Upper lobe of left lung (tissue), 6 donors: ENCODE measurements at regions not wholly inside any gene's neighbourhood (a gene's known extent, or its start where the extent isn't known, plus 50 kb on each side); places are given as distances from the start of the nearest gene placed in this dataset.
"Not testable (repeated sequence)": the region's sequence is repeated elsewhere in the genome, so short reads cannot be mapped to it uniquely, and the experiment has no call there.

ENCODE experiments used
- ATAC-seq, 2 donors: fragments of 200-7000 bp; cut with Tn5 transposase; one replicate each; pipeline ENCODE4 v1.9.1; 2022; ENCODE audit warnings: mild to moderate bottlenecking in 2 of 2, moderate library complexity in 2 of 2; ENCODE audit not compliant: low FRiP score in 2 of 2
- DNase-seq, 2 donors: peaks; one replicate each; pipeline ENCODE4 v3.0.0-alpha.2; 2019 to 2020
- H3K27ac ChIP-seq, 4 donors: fragments of 200-600 bp; sonication (generic); one replicate each; pipeline ENCODE4 v1.5.1; 2016 to 2019
- H3K27me3 ChIP-seq, 4 donors: fragments of 200-600 bp; sonication (generic); one replicate each; pipeline ENCODE4 v1.5.1; 2017 to 2019
- H3K36me3 ChIP-seq, 4 donors: fragments of 200-600 bp; sonication (generic); one replicate each; pipeline ENCODE4 v1.5.1; 2016 to 2019
- H3K4me1 ChIP-seq, 4 donors: fragments of 200-600 bp; sonication (generic); one replicate each; pipeline ENCODE4 v1.5.1; 2018 to 2019
- H3K4me3 ChIP-seq, 4 donors: fragments of 200-600 bp; sonication (generic); one replicate each; pipeline ENCODE4 v1.5.1; 2017 to 2019; ENCODE audit warnings: mild to moderate bottlenecking in 2 of 4, moderate library complexity in 1 of 4
- H3K9me3 ChIP-seq, 4 donors: fragments of 200-600 bp; sonication (generic); one replicate each; pipeline ENCODE4 v1.5.1; 2018 to 2019
- EP300 ChIP-seq, 4 donors: sonication (generic); formaldehyde crosslinking; IDR thresholded peaks; one replicate each; pipeline ENCODE4 v1.5.1; 2017; ENCODE audit warnings: antibody characterized with exemption in 4 of 4, control low read depth in 2 of 4
- POLR2A ChIP-seq, 4 donors: fragments of 450-650 bp; IDR thresholded peaks; one replicate each; pipeline ENCODE4 v1.5.1; 2016 to 2017; ENCODE audit warnings: antibody characterized with exemption in 4 of 4, mild to moderate bottlenecking in 2 of 4
- POLR2AphosphoS5 ChIP-seq, 2 donors: sonication (generic); formaldehyde crosslinking; IDR thresholded peaks; one replicate each; pipeline ENCODE4 v1.5.1; 2017; ENCODE audit warnings: antibody characterized with exemption in 2 of 2
- WGBS, 2 donors: methylation state at CpG; one replicate each; pipeline ENCODE4 v1.1.5; 2017 to 2018; 5-methylcytosine and 5-hydroxymethylcytosine counted together
- TF ChIP-seq, protein P1 (sequence below), 6 experiments: fragments of 450-650 bp in 4 of 6; fragments of 200-600 bp in 2 of 6; sonication (generic) in 2 of 6; IDR thresholded peaks; one replicate each; pipeline ENCODE4 v1.5.1; 2016 to 2019; ENCODE audit warnings: antibody characterized with exemption in 6 of 6
- donor health status: DM: no; HTN: no; CAD: no; lungs with moderate emphysema.
- donor health status: DM: no; HTN: yes; CAD: no; lungs with severe emphysema.

DNA sequence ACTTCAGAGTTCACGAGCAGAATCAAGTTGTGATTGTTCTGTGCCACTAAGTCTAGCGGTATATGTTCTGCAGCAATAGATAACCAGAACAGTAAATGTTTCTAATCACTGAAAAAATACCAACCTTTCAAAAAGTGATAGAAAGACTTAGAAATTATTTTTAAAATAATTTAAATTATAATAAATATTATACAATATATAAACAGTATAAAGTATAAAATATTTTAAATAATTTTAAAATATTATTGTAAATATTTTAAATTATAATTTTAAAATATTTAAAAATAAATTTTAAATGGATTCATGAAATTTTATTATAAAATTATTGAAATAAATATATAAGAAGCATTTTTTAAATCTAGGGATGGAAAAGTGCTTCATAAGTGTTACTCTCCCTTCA is 126.3 kb upstream of the ID2 start:
- Histone ChIP-seq H3K27me3 (no peaks in the 10 kb centered on the region), H3K9me3 (peaks cover 0 to 11% (median 4%) of the 10 kb centered on the region in 4 donors), H3K27ac (no peak overlapping the region), H3K4me3 (no peak overlapping the region), H3K36me3 (no peaks in the 10 kb centered on the region), H3K4me1 (no peaks in the 10 kb centered on the region)
- ATAC-seq (no peak), DNase-seq (no peak)
- 96 to 98% methylated on average over 2 of the region's 2 CpGs for WGBS, 2 donors
- TF ChIP-seq EP300 (IDR thresholded peaks at IDR 0.05) = no peak
- TF ChIP-seq POLR2A (IDR thresholded peaks at IDR 0.05) = no peak
- no peak for TF ChIP-seq POLR2AphosphoS5 (IDR thresholded peaks at IDR 0.05)
- TF ChIP-seq, protein P1, sequence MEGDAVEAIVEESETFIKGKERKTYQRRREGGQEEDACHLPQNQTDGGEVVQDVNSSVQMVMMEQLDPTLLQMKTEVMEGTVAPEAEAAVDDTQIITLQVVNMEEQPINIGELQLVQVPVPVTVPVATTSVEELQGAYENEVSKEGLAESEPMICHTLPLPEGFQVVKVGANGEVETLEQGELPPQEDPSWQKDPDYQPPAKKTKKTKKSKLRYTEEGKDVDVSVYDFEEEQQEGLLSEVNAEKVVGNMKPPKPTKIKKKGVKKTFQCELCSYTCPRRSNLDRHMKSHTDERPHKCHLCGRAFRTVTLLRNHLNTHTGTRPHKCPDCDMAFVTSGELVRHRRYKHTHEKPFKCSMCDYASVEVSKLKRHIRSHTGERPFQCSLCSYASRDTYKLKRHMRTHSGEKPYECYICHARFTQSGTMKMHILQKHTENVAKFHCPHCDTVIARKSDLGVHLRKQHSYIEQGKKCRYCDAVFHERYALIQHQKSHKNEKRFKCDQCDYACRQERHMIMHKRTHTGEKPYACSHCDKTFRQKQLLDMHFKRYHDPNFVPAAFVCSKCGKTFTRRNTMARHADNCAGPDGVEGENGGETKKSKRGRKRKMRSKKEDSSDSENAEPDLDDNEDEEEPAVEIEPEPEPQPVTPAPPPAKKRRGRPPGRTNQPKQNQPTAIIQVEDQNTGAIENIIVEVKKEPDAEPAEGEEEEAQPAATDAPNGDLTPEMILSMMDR (IDR thresholded peaks at IDR 0.05) = no peak

DNA sequence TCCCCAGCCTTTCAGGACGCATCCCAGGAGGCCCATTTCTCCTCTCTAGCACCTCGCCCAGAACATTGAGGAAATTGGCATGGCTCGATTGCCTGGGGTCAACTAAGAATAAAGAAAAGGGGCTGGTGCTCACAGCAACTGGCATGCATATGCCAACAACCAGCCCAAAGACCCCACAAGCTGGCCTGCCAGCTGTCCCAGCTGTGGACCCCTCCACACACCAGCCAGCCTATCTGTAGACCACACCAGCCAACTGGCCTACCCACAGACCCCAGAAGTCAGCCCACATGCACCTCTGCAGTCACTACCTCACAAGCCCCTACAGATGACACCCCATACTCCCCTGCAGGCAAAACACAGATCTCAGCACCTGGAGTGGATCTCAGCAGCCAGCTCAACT is 123.8 kb upstream of the ID2 start:
- no peaks in the 10 kb centered on the region for H3K36me3 ChIP-seq
- no peak overlapping the region for H3K27ac ChIP-seq
- DNase-seq = no peak
- H3K27me3 ChIP-seq = no peaks in the 10 kb centered on the region
- 60 to 92% methylated on average over 1 to 3 of the region's 3 CpGs for WGBS, 2 donors
- TF ChIP-seq POLR2A (IDR thresholded peaks at IDR 0.05) = no peak
- TF ChIP-seq, protein P1 (IDR thresholded peaks at IDR 0.05) = no peak
- TF ChIP-seq POLR2AphosphoS5 (IDR thresholded peaks at IDR 0.05) = no peak
- TF ChIP-seq EP300 (IDR thresholded peaks at IDR 0.05) = no peak
- H3K4me3 ChIP-seq = no peak overlapping the region
- peaks cover 0 to 11% (median 7%) of the 10 kb centered on the region in 4 donors for H3K9me3 ChIP-seq
- no peaks in the 10 kb centered on the region for H3K4me1 ChIP-seq
- ATAC-seq = no peak

DNA sequence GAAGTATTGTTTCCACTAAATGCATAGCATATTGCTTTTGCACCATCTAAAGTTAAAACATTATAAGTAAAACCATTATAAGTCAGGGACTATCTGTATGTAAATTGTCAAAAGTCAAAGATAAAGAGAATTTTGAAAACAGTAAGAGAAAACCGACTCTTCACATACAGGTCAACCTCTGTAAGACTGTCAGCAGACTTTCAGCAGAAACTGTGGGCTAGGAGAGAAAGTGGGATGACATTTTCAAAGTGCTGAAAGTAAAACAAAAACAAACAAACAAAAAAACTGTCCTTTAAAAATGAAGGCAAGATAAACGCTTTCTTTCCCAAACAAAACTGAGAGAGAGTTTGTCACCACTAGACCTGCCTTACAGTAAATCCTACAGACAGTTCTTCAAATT is 122.9 kb upstream of the ID2 start:
- Histone ChIP-seq H3K27me3 (no peaks in the 10 kb centered on the region), H3K4me1 (no peaks in the 10 kb centered on the region), H3K9me3 (peaks cover 0 to 11% (median 7%) of the 10 kb centered on the region in 4 donors), H3K27ac (no peak overlapping the region), H3K4me3 (no peak overlapping the region), H3K36me3 (no peaks in the 10 kb centered on the region)
- DNase-seq = no peak
- TF ChIP-seq POLR2AphosphoS5 (IDR thresholded peaks at IDR 0.05) (no peak), EP300 (IDR thresholded peaks at IDR 0.05) (no peak), POLR2A (IDR thresholded peaks at IDR 0.05) (no peak)
- TF ChIP-seq, protein P1 (IDR thresholded peaks at IDR 0.05) = no peak
- ATAC-seq = no peak
- WGBS, 2 donors = 94 to 97% methylated on average over 2 of the region's 2 CpGs

DNA sequence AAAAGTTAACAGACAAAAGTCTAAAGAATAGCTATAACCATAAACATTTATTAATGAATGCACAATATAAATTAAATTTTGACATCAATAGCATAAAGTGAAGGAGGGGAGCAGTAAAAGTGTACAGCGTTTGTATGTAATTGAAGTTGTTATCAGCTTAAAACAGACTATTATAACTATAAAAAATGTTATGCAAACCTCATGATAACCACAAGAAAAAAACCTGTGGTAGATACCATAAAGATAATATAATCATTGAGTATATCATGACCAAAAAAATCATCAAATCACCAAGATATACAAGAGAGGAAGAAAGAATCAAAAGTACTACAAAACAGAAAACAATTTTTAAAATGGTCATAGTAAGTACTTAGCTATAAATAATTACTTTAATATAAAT is 122.1 kb upstream of the ID2 start:
- Histone ChIP-seq H3K27ac (no peak overlapping the region), H3K36me3 (no peaks in the 10 kb centered on the region), H3K4me1 (no peaks in the 10 kb centered on the region), H3K27me3 (no peaks in the 10 kb centered on the region), H3K9me3 (peaks cover 0 to 11% (median 7%) of the 10 kb centered on the region in 4 donors), H3K4me3 (no peak overlapping the region)
- ATAC-seq (no peak), DNase-seq (no peak)
- 81 to 85% methylated on average over 1 of the region's 1 CpG for WGBS, 2 donors
- TF ChIP-seq EP300 (IDR thresholded peaks at IDR 0.05) = no peak
- no peak for TF ChIP-seq POLR2A (IDR thresholded peaks at IDR 0.05)
- no peak for TF ChIP-seq POLR2AphosphoS5 (IDR thresholded peaks at IDR 0.05)
- TF ChIP-seq, protein P1 (IDR thresholded peaks at IDR 0.05) = no peak

DNA sequence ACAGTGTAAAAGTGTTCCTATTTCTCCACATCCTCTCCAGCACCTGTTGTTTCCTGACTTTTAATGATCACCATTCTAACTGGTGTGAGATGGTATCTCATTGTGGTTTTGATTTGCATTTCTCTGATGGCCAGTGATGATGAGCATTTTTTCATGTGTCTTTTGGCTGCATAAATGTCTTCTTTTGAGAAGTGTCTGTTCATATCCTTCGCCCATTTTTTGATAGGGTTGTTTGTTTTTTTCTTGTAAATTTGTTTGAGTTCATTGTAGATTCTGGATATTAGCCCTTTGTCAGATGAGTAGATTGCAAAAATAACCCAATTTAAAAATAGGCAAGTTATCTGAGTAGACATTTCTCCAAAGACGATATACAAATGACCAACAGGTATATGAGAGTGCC is 120.2 kb upstream of the ID2 start:
- not testable (repeated sequence) for H3K4me1 ChIP-seq
- WGBS, 2 donors = 92 to 99% methylated on average over 2 of the region's 2 CpGs

More for the DNA sequence above, 120.2 kb upstream of the ID2 start:
- DNase-seq, ATAC-seq, H3K27me3 ChIP-seq, H3K36me3 ChIP-seq, H3K27ac ChIP-seq, H3K4me3 ChIP-seq: not testable (repeated sequence)
- peaks cover 0 to 11% (median 7%) of the 10 kb centered on the region in 4 donors for H3K9me3 ChIP-seq
